Glomerular endothelial cell (primary cell): ENCODE measurements at regions not wholly inside any gene's neighbourhood (a gene's known extent, or its start where the extent isn't known, plus 50 kb on each side); places are given as distances from the start of the nearest gene placed in this dataset.
"Not testable (repeated sequence)": the region's sequence is repeated elsewhere in the genome, so short reads cannot be mapped to it uniquely, and the experiment has no call there.

ENCODE experiments used
- DNase-seq: peaks from one replicate; pipeline ENCODE4 v3.0.0-alpha.2; 2011; ENCODE audit warnings: low read depth, low spot score; ENCODE audit errors: extremely low read depth

DNA sequence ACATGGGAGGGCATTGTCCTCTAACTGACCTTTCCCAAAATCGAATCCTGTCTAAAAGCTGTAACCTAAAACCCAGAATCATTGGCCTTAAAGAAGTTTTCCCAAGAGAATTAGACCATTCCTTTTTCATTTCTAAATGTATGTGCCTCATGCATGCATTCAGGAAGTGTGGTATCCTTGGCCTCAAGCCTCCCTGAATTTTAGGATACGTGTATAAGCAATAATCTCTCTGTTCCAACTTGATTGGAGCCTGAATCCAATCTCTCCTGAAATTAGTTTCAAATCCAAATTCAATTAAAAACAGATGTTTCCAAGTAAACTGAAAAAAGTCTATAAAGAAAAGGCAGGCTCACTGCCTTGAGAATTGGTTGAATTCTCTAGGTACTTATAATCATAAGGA lies 86.0 kb upstream of the VEPH1 start:
- DNase-seq: no peak

GRCh38 chr3:157588386-157589060 lies 85.3 kb upstream of the VEPH1 start:
- no peak for DNase-seq

GRCh38 chr3:157586293-157586692 lies 83.1 kb upstream of the VEPH1 start:
- no peak for DNase-seq

GRCh38 chr3:157585386-157585785 lies 82.2 kb upstream of the VEPH1 start:
- no peak for DNase-seq

DNA sequence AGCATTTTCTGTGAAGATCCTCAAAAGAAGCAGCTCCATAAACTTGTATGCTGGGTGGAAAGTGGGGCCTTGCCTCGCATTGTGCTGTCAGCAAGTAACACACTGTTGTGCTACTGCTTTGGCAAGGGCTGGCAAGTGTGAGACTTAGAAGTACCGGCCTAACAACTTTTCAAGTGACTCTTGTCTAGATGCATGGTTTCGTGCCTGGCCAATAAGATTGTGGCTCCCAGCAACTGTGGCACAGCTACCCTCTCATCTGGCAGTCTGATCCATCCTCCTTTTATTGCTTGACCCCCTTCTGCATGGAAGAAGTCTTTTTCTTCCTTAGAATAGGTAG lies 79.4 kb upstream of the VEPH1 start:
- no peak for DNase-seq

DNA sequence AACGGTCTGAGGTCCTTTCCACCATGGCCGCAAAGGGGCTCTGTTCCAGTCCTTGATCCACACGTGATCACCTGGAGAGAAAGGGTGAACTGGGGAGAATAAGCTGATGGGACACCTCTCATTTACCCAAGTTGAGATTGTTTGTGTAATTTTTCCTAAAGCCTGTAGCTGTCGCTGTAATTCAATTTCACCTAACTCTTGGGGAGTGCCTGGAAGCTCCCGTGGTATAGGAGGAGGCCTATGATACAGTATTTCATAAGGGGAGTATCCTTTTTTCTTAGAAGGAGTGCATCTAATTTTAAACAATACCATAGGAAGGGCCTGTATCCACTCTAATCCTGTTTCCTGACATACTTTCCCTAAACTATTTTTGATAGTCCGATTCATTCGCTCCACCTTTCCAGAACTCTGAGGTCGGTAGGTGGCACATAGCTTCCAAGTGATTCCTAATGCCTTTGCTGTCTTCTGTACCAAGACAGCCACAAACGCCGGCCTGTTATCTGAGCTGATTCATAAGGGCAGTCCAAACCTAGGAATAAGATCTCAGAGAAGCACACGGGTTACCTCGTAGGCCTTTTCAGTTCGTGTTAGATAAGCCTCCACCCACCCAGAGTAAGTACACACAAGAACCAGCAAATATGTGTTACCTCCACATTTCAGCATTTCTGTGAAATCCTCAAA lies 78.9 kb upstream of the VEPH1 start:
- DNase-seq: not testable (repeated sequence)

DNA sequence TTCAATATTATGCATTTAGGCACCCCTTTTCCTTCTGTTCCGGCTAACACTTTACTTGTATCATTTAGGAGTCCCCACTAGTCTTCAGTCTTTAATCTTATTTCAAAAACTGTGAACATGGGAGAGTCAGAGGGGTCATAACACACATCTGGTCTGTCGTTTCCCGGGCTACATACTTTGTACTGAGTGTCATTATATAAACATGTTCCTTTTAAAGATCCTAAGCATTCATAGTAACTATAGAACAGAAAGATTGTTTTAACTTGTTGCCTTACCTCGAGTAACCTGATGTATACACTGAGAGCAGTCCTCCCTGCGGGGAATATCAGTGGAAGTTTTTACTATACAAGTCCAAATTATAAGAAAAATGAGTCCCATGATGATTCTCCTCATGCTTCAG lies 78.2 kb upstream of the VEPH1 start:
- no peak for DNase-seq

GRCh38 chr3:157578181-157578580 lies 75.0 kb upstream of the VEPH1 start:
- no peak for DNase-seq

DNA sequence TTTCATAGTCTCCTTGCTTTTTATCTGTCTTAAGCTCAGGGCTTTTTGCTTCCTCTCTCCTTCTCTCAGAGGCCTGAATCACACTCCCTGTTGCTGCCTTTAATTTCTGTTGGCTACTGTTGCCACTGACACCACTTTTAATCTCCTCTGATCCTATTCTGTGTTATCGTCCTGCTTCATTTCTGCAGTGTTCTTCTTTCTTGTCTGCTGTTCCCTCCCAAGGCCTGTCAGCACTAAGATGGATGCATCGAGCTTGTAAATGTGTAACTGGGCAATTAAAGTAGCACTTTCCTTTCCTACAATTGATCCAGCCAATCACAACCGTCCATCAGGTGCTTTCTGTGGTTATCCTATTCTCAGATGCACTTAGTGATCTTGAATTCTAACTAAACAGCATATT lies 71.3 kb upstream of the VEPH1 start:
- no peak for DNase-seq

- no peak for DNase-seq
Observed at GRCh38 chr3:157573780-157574378, 70.7 kb upstream of the VEPH1 start.

DNA sequence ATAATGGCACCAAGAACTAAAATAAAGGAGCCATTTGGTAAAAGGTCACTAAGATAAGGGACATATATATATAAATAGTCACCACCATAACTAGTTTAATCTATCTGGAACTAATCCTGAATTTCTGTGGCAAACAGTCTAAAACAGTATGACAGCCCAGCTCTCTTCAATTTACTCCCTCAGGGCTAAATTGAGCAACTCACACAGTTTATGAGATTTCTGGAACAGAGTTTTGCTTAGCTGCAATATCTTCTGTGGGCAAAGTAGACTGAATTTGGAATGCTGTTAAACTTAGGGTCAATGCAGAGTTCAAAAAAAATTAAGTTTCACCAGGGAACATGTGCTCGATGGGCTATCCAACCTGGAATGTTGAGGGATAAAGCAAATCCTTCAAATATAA lies 70.1 kb upstream of the VEPH1 start:
- no peak for DNase-seq

GRCh38 chr3:157572559-157573270 lies 69.5 kb upstream of the VEPH1 start:
- DNase-seq: peak; percentile 66

DNA sequence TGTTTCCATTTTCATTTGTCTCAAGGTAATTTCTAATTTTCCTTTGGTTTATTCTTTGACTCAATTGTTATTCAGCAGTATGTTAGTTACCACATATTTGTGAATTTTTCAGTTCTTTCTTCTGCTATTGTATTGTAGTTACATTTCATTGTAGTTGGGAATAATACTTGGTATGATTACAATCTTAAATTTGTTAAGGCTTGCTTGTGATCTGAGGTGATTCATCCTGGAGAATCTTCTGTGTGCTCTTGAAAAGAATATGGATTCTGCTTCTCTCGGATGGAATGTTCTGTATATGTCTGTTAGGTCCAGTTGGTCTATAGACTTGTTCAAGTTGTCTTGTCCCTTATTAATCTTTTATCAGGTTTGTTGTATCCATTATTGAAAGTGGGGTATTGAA lies 63.4 kb upstream of the VEPH1 start:
- DNase-seq: no peak

DNA sequence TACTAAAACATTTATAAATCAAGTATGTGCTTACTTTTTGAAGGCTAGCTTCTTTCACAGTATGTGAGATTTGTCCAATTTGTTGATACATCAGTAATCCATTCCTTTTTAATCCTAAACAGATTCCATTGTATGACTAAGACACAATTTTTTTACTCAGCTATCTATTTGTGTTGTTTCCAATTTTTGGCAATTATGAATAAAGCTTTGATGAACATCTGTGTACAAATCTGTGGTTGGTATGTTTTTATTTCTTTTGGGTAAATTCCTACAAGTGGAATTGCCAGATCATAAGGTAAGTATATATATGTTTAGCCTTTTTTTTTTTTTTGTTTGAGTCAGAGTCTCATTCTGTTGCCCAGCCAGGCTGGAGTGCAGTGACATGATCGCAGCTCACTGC lies 56.2 kb upstream of the VEPH1 start:
- DNase-seq: no peak
